Pancreas (tissue), 10 donors: ENCODE measurements at regions not wholly inside any gene's neighbourhood (a gene's known extent, or its start where the extent isn't known, plus 50 kb on each side); places are given as distances from the start of the nearest gene placed in this dataset.

Source experiments
- ATAC-seq, 4 donors: fragments of 200-7000 bp; cut with Tn5 transposase; one replicate each; pipeline versions ENCODE4 v1.8.0 to v1.9.1; 2020; ENCODE audit warnings: mild to moderate bottlenecking in 4 of 4, moderate library complexity in 4 of 4
- DNase-seq, 6 donors: peaks; one replicate each; pipeline ENCODE4 v3.0.0-alpha.2; 2020
- FAIRE-seq: peaks from 2 replicates; lab custom pipeline; 2012; peaks lifted over from hg19 to GRCh38; lab: Jason Lieb, UNC
- H3K27ac ChIP-seq, 4 donors: fragments of 200-600 bp; sonication (generic); 1 replicate in 3 of 4; 2 replicates in 1 of 4; pipeline versions ENCODE4 v1.5.0 to v1.8.0; 2020
- H3K27me3 ChIP-seq, 4 donors: fragments of 200-600 bp; one replicate each; pipeline ENCODE4 v1.8.0; 2021
- H3K36me3 ChIP-seq, 3 donors: fragments of 200-600 bp; sonication (generic) in 1 of 3; one replicate each; pipeline versions ENCODE4 v1.5.0 to v1.8.0; 2020 to 2021
- H3K4me1 ChIP-seq, 3 donors: fragments of 200-600 bp; one replicate each; pipeline ENCODE4 v1.8.0; 2021
- H3K4me3 ChIP-seq, 4 donors: fragments of 200-600 bp; sonication (generic) in 2 of 4; one replicate each; pipeline versions ENCODE4 v1.5.0 to v1.8.0; 2020 to 2021
- H3K9me3 ChIP-seq, 4 donors: fragments of 200-600 bp; one replicate each; pipeline ENCODE4 v1.8.0; 2021
- whole genome bisulfite sequencing, 2 donors: extraction: QIAGEN DNeasy Blood & Tissue Kit; methylation state at CpG; one replicate each; pipeline ENCODE4 v1.1.7; 2013; 5-methylcytosine and 5-hydroxymethylcytosine counted together
- intact Hi-C, 3 donors: fragments of 100-400 bp; cut with DNase I; formaldehyde crosslinking; loops; one replicate each; pipeline versions ENCODE4 v1.11.1 to v1.14.2; 2022
- TF ChIP-seq, protein P1 (sequence below), 4 donors: fragments of 200-600 bp; sonication (generic) in 3 of 4; IDR thresholded peaks; one replicate each; pipeline versions ENCODE4 v1.5.0 to v1.8.0; 2021; ENCODE audit warnings: antibody characterized with exemption in 4 of 4
- donor health status: healthy with polysubstance abuse.
- donor health status: DM: no; HTN: no; CAD: no; lungs with moderate emphysema.
- donor health status: DM: no; HTN: no; CAD: no.
- donor health status: control.
- donor health status: control.
- donor health status: Bipolar disorder and iron deficiency.
- donor health status: DM: yes; HTN: yes; CAD: no.
- donor health status: DM: no; HTN: no; CAD: no.
- donor health status: DM: no; HTN: no; CAD: no.
- donor health status: DM: yes; HTN: yes; CAD: no.

- H3K36me3 ChIP-seq, result no peaks in the 10 kb centered on the region
- H3K27me3 ChIP-seq, result no peaks in the 10 kb centered on the region
- TF ChIP-seq, protein P1, sequence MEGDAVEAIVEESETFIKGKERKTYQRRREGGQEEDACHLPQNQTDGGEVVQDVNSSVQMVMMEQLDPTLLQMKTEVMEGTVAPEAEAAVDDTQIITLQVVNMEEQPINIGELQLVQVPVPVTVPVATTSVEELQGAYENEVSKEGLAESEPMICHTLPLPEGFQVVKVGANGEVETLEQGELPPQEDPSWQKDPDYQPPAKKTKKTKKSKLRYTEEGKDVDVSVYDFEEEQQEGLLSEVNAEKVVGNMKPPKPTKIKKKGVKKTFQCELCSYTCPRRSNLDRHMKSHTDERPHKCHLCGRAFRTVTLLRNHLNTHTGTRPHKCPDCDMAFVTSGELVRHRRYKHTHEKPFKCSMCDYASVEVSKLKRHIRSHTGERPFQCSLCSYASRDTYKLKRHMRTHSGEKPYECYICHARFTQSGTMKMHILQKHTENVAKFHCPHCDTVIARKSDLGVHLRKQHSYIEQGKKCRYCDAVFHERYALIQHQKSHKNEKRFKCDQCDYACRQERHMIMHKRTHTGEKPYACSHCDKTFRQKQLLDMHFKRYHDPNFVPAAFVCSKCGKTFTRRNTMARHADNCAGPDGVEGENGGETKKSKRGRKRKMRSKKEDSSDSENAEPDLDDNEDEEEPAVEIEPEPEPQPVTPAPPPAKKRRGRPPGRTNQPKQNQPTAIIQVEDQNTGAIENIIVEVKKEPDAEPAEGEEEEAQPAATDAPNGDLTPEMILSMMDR (IDR thresholded peaks at IDR 0.05), result no peak
- ATAC-seq (no peak), DNase-seq (no peak), FAIRE-seq (no peak)
- H3K4me1 ChIP-seq, result no peaks in the 10 kb centered on the region
- intact Hi-C loops, result no loop called here
- no peak overlapping the region for H3K27ac ChIP-seq
- no peaks in the 10 kb centered on the region for H3K9me3 ChIP-seq
- no peak overlapping the region for H3K4me3 ChIP-seq
- WGBS, 2 donors, result 71 to 91% methylated on average over 1 of the region's 1 CpG
Observed at GRCh38 chr5:41575110-41575779, 64.8 kb upstream of the PLCXD3 start.

- Histone ChIP-seq H3K9me3 (no peaks in the 10 kb centered on the region), H3K4me3 (no peak overlapping the region), H3K27ac (no peak overlapping the region), H3K27me3 (no peaks in the 10 kb centered on the region), H3K36me3 (no peaks in the 10 kb centered on the region), H3K4me1 (no peaks in the 10 kb centered on the region)
- intact Hi-C loops, result no loop called here
- ATAC-seq (no peak), DNase-seq (no peak), FAIRE-seq (no peak)
- TF ChIP-seq, protein P1 (IDR thresholded peaks at IDR 0.05), result no peak
- WGBS, 2 donors, result 58 to 75% methylated on average over 2 of the region's 2 CpGs
Observed at GRCh38 chr5:41574391-41574790, 64.0 kb upstream of the PLCXD3 start.
